H9 (cell line): ENCODE measurements at regions not wholly inside any gene's neighbourhood (a gene's known extent, or its start where the extent isn't known, plus 50 kb on each side); places are given as distances from the start of the nearest gene placed in this dataset.

Experiments
- DNase-seq: peaks from one replicate; pipeline ENCODE4 v3.0.0-alpha.2; 2017
- H2AFZ ChIP-seq: one replicate; pipeline ENCODE4 v1.6.1; 2013; ENCODE audit warnings: mild to moderate bottlenecking, low read length, control low read depth, moderate library complexity
- H2AK5ac ChIP-seq: 2 replicates; pipeline ENCODE4 v1.6.1; 2013; ENCODE audit warnings: low read length, control low read depth, mixed read lengths; ENCODE audit not compliant: insufficient read length
- H2BK120ac ChIP-seq: one replicate; pipeline ENCODE4 v1.6.1; 2013; ENCODE audit warnings: low read depth, mild to moderate bottlenecking, low read length, control low read depth, inconsistent platforms; ENCODE audit not compliant: poor library complexity, severe bottlenecking
- H2BK12ac ChIP-seq: 2 replicates; pipeline ENCODE4 v1.6.1; 2013; ENCODE audit warnings: low read length, control low read depth, mixed read lengths, low read depth; ENCODE audit not compliant: insufficient read length
- H2BK15ac ChIP-seq: 2 replicates; pipeline ENCODE4 v1.6.1; 2013; ENCODE audit warnings: low read depth, low read length, control low read depth
- H2BK20ac ChIP-seq: one replicate; pipeline ENCODE4 v1.6.1; 2013; ENCODE audit warnings: low read depth, mild to moderate bottlenecking, low read length, control low read depth, inconsistent platforms; ENCODE audit not compliant: poor library complexity, severe bottlenecking
- H2BK5ac ChIP-seq: 2 replicates; pipeline ENCODE4 v1.6.1; 2013; ENCODE audit warnings: low read length, control low read depth, mixed read lengths; ENCODE audit not compliant: insufficient read length
- H3K14ac ChIP-seq: 2 replicates; pipeline ENCODE4 v1.6.1; 2013; ENCODE audit warnings: low read length, control low read depth; ENCODE audit not compliant: insufficient read depth
- H3K18ac ChIP-seq: 2 replicates; pipeline ENCODE4 v1.6.1; 2013; ENCODE audit warnings: low read depth, mild to moderate bottlenecking, mixed read lengths, low read length, control low read depth; ENCODE audit not compliant: insufficient read length
- H3K23ac ChIP-seq: 2 replicates; pipeline ENCODE4 v1.6.1; 2013; ENCODE audit warnings: low read length, control low read depth, mixed read lengths, low read depth; ENCODE audit not compliant: insufficient read length
- H3K23me2 ChIP-seq: 2 replicates; pipeline ENCODE4 v1.6.1; 2013; ENCODE audit warnings: low read depth, mild to moderate bottlenecking, mixed read lengths, low read length, control low read depth; ENCODE audit not compliant: insufficient read length, poor library complexity, severe bottlenecking
- H3K27ac ChIP-seq: 2 replicates; pipeline ENCODE4 v1.5.1; 2013; ENCODE audit warnings: low read length, control low read depth, mixed read lengths, low read depth; ENCODE audit not compliant: insufficient read length
- H3K27me3 ChIP-seq: 2 replicates; pipeline ENCODE4 v1.6.1; 2013; ENCODE audit warnings: low read length, control low read depth, inconsistent platforms; ENCODE audit not compliant: insufficient read depth
- H3K4ac ChIP-seq: 2 replicates; pipeline ENCODE4 v1.6.1; 2013; ENCODE audit warnings: low read depth, mild to moderate bottlenecking, control low read depth, inconsistent platforms, low read length, moderate library complexity
- H3K4me1 ChIP-seq: 2 replicates; pipeline ENCODE4 v1.6.1; 2013; ENCODE audit warnings: low read length, control low read depth, inconsistent platforms; ENCODE audit not compliant: insufficient read depth
- H3K4me2 ChIP-seq: 2 replicates; pipeline ENCODE4 v1.6.1; 2013; ENCODE audit warnings: low read length, control low read depth, mixed read lengths; ENCODE audit not compliant: insufficient read length, insufficient read depth
- H3K56ac ChIP-seq: 2 replicates; pipeline ENCODE4 v1.6.1; 2013; ENCODE audit warnings: low read depth, mild to moderate bottlenecking, mixed read lengths, low read length, control low read depth; ENCODE audit not compliant: insufficient read length
- H3K79me1 ChIP-seq: 2 replicates; pipeline ENCODE4 v1.6.1; 2013; ENCODE audit warnings: low read depth, mild to moderate bottlenecking, moderate library complexity, low read length, control low read depth, inconsistent platforms; ENCODE audit not compliant: insufficient read depth, poor library complexity, severe bottlenecking
- H3K79me2 ChIP-seq: 2 replicates; pipeline ENCODE4 v1.6.1; 2013; ENCODE audit warnings: low read length, control low read depth, inconsistent platforms; ENCODE audit not compliant: insufficient read depth
- H3K9ac ChIP-seq: 2 replicates; pipeline ENCODE4 v1.6.1; 2013; ENCODE audit warnings: low read length, control low read depth, mixed read lengths; ENCODE audit not compliant: insufficient read length; ENCODE audit errors: extremely low read depth
- H3K9me3 ChIP-seq: one replicate; pipeline ENCODE4 v1.6.1; 2013; ENCODE audit warnings: low read depth, low read length, inconsistent platforms; ENCODE audit not compliant: control insufficient read depth
- H3T11ph ChIP-seq: one replicate; pipeline ENCODE4 v1.6.1; 2013; ENCODE audit warnings: mild to moderate bottlenecking, low read length, control low read depth, inconsistent platforms
- H4K20me1 ChIP-seq: one replicate; pipeline ENCODE4 v1.6.1; 2013; ENCODE audit not compliant: control insufficient read depth, insufficient read length, insufficient read depth
- H4K5ac ChIP-seq: 2 replicates; pipeline ENCODE4 v1.6.1; 2013; ENCODE audit warnings: low read depth, mild to moderate bottlenecking, mixed read lengths, low read length, control low read depth; ENCODE audit not compliant: insufficient read length
- H4K8ac ChIP-seq: replicated peaks from 2 replicates; pipeline ENCODE4 v1.6.1; 2013; ENCODE audit warnings: low read length, control low read depth, mixed read lengths, low read depth; ENCODE audit not compliant: insufficient read length
- H4K91ac ChIP-seq: 2 replicates; pipeline ENCODE4 v1.6.1; 2013; ENCODE audit warnings: low read depth, mild to moderate bottlenecking, moderate library complexity, mixed read lengths, low read length, control low read depth; ENCODE audit not compliant: insufficient read length
- H3K27ac Mint-ChIP-seq, 3 experiments: 2 replicates in 2 of 3; 3 replicates in 1 of 3; pipeline ENCODE4 v1.8.0; 2020 to 2021; ENCODE audit warnings: mixed read lengths in 3 of 3, mild to moderate bottlenecking in 1 of 3, moderate library complexity in 1 of 3
- H3K27me3 Mint-ChIP-seq: 2 replicates; pipeline ENCODE4 v1.8.0; 2021; ENCODE audit warnings: low read depth, mild to moderate bottlenecking, moderate library complexity, mixed read lengths
- H3K36me3 Mint-ChIP-seq, 3 experiments: 2 replicates in 2 of 3; 3 replicates in 1 of 3; pipeline ENCODE4 v1.8.0; 2020 to 2021; ENCODE audit warnings: low read depth in 3 of 3, mixed read lengths in 3 of 3; ENCODE audit not compliant: insufficient read depth in 1 of 3
- H3K4me1 Mint-ChIP-seq, 2 experiments: 2 replicates each; pipeline ENCODE4 v1.8.0; 2020; ENCODE audit warnings: mixed read lengths in 2 of 2
- H3K4me3 Mint-ChIP-seq, 2 experiments: 2 replicates in 1 of 2; 3 replicates in 1 of 2; pipeline ENCODE4 v1.8.0; 2020 to 2021; ENCODE audit warnings: mild to moderate bottlenecking in 2 of 2, mixed read lengths in 2 of 2, moderate library complexity in 1 of 2
- H3K9me3 Mint-ChIP-seq, 2 experiments: 2 replicates in 1 of 2; 3 replicates in 1 of 2; pipeline ENCODE4 v1.8.0; 2020; ENCODE audit warnings: mild to moderate bottlenecking in 2 of 2, mixed read lengths in 2 of 2, moderate library complexity in 1 of 2
- CTCF ChIP-seq: fragments of 200-600 bp; sonication (generic); conservative IDR thresholded peaks from 3 replicates; pipeline ENCODE4 v1.8.0; 2021; ENCODE audit warnings: antibody characterized with exemption, mild to moderate bottlenecking
- WGBS: extraction: QIAGEN DNeasy Blood & Tissue Kit; methylation state at CpG from one replicate; pipeline ENCODE4 v1.1.7; 2013; ENCODE audit warnings: missing lambda C conversion rate, low lambda C conversion rate, mixed read lengths; ENCODE audit not compliant: insufficient read length; ENCODE audit errors: extremely low coverage; 5-methylcytosine and 5-hydroxymethylcytosine counted together

DNA sequence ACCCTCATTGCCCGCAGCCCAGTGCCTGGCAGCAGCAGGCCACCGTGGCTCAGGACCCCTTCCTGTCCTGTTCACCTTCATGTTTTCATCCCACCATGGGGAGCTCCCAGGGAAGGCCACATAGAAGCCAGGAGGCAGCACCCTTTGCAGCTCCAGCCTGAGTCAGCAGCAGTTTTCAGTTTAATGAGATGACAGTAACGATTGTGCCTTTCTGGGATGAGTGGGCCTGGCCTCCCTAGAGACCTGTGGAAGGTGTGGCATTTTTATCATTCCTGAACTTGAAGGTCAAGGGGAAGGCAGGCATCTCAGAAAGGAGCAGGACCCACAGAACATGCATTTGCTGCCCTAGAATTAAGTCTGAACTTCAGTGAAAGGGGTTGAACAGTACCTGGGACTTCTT, 532.8 kb downstream of the FUT8 start:
- Histone ChIP-seq H3K23me2 (no peaks in the 10 kb centered on the region), H4K8ac (no peak overlapping the region), H3K9me3 (no peaks in the 10 kb centered on the region), H3K14ac (no peak overlapping the region), H3K4me2 (no peak overlapping the region), H2BK20ac (no peak overlapping the region), H4K91ac (no peak overlapping the region), H2AFZ (no peak overlapping the region), H3K23ac (no peak overlapping the region), H2AK5ac (no peak overlapping the region), H3K18ac (no peak overlapping the region), H3T11ph (no peak overlapping the region), H3K27ac (no peak overlapping the region), H4K5ac (no peak overlapping the region), H2BK12ac (no peak overlapping the region), H2BK5ac (no peak overlapping the region), H4K20me1 (no peaks in the 10 kb centered on the region), H3K79me2 (no peaks in the 10 kb centered on the region), H3K56ac (no peak overlapping the region), H3K27me3 (no peaks in the 10 kb centered on the region), H3K79me1 (no peaks in the 10 kb centered on the region), H2BK120ac (no peak overlapping the region), H3K4ac (no peak overlapping the region), H3K9ac (no peak overlapping the region), H2BK15ac (no peak overlapping the region), H3K4me1 (peaks cover 2% of the 10 kb centered on the region; the same call in 1 of the 2 replicates)
- H3K36me3 Mint-ChIP-seq = peaks cover 0 to 1% (median 0%) of the 10 kb centered on the region in 3 experiments; a peak in 2 of 7 replicates
- WGBS = no CpG with 5 or more reads among the region's 3 CpGs
- H3K27me3 Mint-ChIP-seq = peaks cover 3% of the 10 kb centered on the region; the same call in 1 of the 2 replicates
- H3K9me3 Mint-ChIP-seq = no peaks in the 10 kb centered on the region
- no peak overlapping the region for H3K27ac Mint-ChIP-seq
- no peak for TF ChIP-seq CTCF
- peaks cover 21 to 22% of the 10 kb centered on the region in 2 experiments for H3K4me1 Mint-ChIP-seq
- H3K4me3 Mint-ChIP-seq = no peak overlapping the region
- no peak for DNase-seq
